Caco-2 (cell line): ENCODE measurements at regions not wholly inside any gene's neighbourhood (a gene's known extent, or its start where the extent isn't known, plus 50 kb on each side); places are given as distances from the start of the nearest gene placed in this dataset.

Source experiments
- BruUV-seq: library from RNA; stranded (reverse); fragments of 400-500 nt; replicated peaks from 2 replicates; lab custom pipeline; 2021; lab: Mats Ljungman, UMichigan
- CTCF ChIA-PET: fragments of 300-600 bp; sonication (Branson Sonifier 250); formaldehyde crosslinking; loops from one replicate; lab custom pipeline; 2022; ENCODE audit warnings: antibody characterized with exemption; lab: Charles Lee
- POLR2A ChIA-PET: fragments of 300-600 bp; sonication (Branson Sonifier 250); formaldehyde crosslinking; loops from one replicate; lab custom pipeline; 2022; ENCODE audit warnings: antibody characterized with exemption; lab: Charles Lee
- DNase-seq, 2 experiments: peaks; one replicate each; pipeline versions ENCODE4 v3.0.0 to v3.0.0-alpha.2; 2020 to 2022
- H3K27me3 ChIP-seq: replicated peaks from 2 replicates; pipeline ENCODE4 v1.6.0; 2011; ENCODE audit warnings: low read length; ENCODE audit not compliant: control insufficient read depth, insufficient read depth
- H3K36me3 ChIP-seq: 2 replicates; pipeline ENCODE4 v1.5.1; 2011; ENCODE audit warnings: low read length; ENCODE audit not compliant: control insufficient read depth, insufficient read depth
- H3K4me1 ChIP-seq: fragments of 250-450 bp; sonication (Bioruptor Pico); 2 replicates; pipeline ENCODE4 v1.5.1; 2020; ENCODE audit warnings: mild to moderate bottlenecking
- H3K4me3 ChIP-seq: 2 replicates; pipeline ENCODE4 v1.5.1; 2011; ENCODE audit warnings: low read depth, mild to moderate bottlenecking, control low read depth, low read length
- H3K9me3 ChIP-seq: fragments of 250-450 bp; sonication (Bioruptor Pico); 2 replicates; pipeline ENCODE4 v1.5.1; 2020; ENCODE audit warnings: mild to moderate bottlenecking, moderate library complexity
- H3K27ac Mint-ChIP-seq: one replicate; pipeline ENCODE4 v1.8.0; 2022; ENCODE audit warnings: mixed read lengths; ENCODE audit not compliant: unreplicated experiment
- H3K27me3 Mint-ChIP-seq: one replicate; pipeline ENCODE4 v1.8.0; 2022; ENCODE audit warnings: mixed read lengths; ENCODE audit not compliant: insufficient read depth, unreplicated experiment
- H3K36me3 Mint-ChIP-seq: one replicate; pipeline ENCODE4 v1.8.0; 2022; ENCODE audit warnings: mild to moderate bottlenecking, mixed read lengths; ENCODE audit not compliant: insufficient read depth, unreplicated experiment
- H3K4me1 Mint-ChIP-seq: one replicate; pipeline ENCODE4 v1.8.0; 2022; ENCODE audit warnings: low read depth, mixed read lengths; ENCODE audit not compliant: unreplicated experiment
- H3K4me3 Mint-ChIP-seq: one replicate; pipeline ENCODE4 v1.8.0; 2022; ENCODE audit warnings: mild to moderate bottlenecking, moderate library complexity, mixed read lengths; ENCODE audit not compliant: unreplicated experiment
- H3K9me3 Mint-ChIP-seq: one replicate; pipeline ENCODE4 v1.8.0; 2022; ENCODE audit warnings: mixed read lengths; ENCODE audit not compliant: unreplicated experiment
- CTCF ChIP-seq, 2 experiments: fragments of 200-600 bp in 1 of 2; IDR thresholded peaks; 1 replicate in 1 of 2; 2 replicates in 1 of 2; pipeline versions ENCODE4 v1.5.1 to v1.8.0; 2011 to 2022; ENCODE audit warnings: antibody characterized with exemption in 1 of 2, control low read depth in 1 of 2, inconsistent platforms in 1 of 2, low read depth in 1 of 2, low read length in 1 of 2, mild to moderate bottlenecking in 1 of 2, moderate library complexity in 1 of 2; ENCODE audit not compliant: insufficient read depth in 1 of 2, severe bottlenecking in 1 of 2, unreplicated experiment in 1 of 2
- intact Hi-C: fragments of 100-400 bp; cut with micrococcal nuclease; formaldehyde crosslinking; loops from one replicate; pipeline ENCODE4 v1.10.0; 2022; ENCODE audit not compliant: unreplicated experiment

- Histone ChIP-seq H3K36me3 (no peaks in the 10 kb centered on the region), H3K4me3 (no peak overlapping the region), H3K4me1 (peaks cover 2% of the 10 kb centered on the region; the same call in 1 of the 2 replicates), H3K27me3 (no peaks in the 10 kb centered on the region), H3K9me3 (no peaks in the 10 kb centered on the region)
- no peak for DNase-seq
- Mint-ChIP-seq H3K4me1 (no peaks in the 10 kb centered on the region), H3K27me3 (no peaks in the 10 kb centered on the region), H3K9me3 (no peaks in the 10 kb centered on the region), H3K36me3 (no peaks in the 10 kb centered on the region), H3K27ac (no peak overlapping the region), H3K4me3 (no peak overlapping the region)
- intact Hi-C loops, result no loop called here
- POLR2A ChIA-PET, result no interaction called here
- CTCF ChIA-PET, result no interaction called here
- no peak for TF ChIP-seq CTCF (IDR thresholded peaks at IDR 0.05; ENCODE audit: insufficient read depth in 1 of 2, low read depth in 1 of 2, low read length in 1 of 2, severe bottlenecking in 1 of 2, unreplicated experiment in 1 of 2)
- BruUV-seq, result no TSS peak
Measured at GRCh38 chr22:44650806-44651205, 51.2 kb upstream of the PRR5 start.

DNA sequence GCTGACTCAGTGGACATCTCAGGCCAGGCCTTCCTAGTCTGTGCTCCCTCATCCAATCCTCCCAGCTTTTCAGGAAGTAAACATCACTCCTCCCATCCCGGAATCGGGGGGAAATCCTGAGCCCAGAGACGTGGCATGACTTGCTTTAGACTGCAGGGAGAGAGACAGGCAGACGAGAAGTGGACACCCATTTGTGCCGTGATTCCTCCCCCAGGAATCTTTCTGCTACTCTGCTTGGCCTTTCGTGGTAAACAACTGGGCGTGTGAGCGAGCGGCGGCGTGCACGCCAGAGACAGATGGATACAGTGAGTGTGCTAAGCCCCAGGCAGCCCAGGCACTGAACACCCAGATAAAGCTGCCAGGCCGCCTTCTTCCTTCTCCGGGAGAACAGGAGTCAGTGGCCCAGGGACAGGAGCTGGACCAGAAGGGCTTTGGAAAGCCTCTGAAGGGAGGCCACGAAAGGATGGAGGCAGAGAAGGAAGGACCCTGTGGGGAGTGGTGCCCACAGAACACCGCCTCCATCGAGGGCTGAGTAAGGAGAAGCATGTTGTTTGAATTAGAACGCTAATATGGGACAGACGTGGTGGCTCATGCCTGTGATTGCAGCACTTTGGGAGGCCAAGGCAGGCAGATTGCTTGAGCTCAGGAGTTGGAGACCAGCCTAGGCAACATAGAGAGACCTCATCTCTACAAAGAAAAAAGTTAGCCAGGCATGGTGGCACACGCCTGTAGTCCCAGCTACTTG, 53.0 kb upstream of the PRR5 start:
- no peak overlapping the region for H3K4me3 ChIP-seq
- Mint-ChIP-seq H3K4me1 (peaks cover 13% of the 10 kb centered on the region), H3K27me3 (no peaks in the 10 kb centered on the region), H3K27ac (no peak overlapping the region), H3K4me3 (no peak overlapping the region), H3K36me3 (no peaks in the 10 kb centered on the region), H3K9me3 (no peaks in the 10 kb centered on the region)
- DNase-seq, result no peak
- H3K27me3 ChIP-seq, result no peaks in the 10 kb centered on the region
- ChIA-PET POLR2A (no interaction called here), CTCF (no interaction called here)
- peaks cover 8% of the 10 kb centered on the region; the same call in 1 of the 2 replicates for H3K4me1 ChIP-seq
- no peak for TF ChIP-seq CTCF (IDR thresholded peaks at IDR 0.05; ENCODE audit: insufficient read depth in 1 of 2, low read depth in 1 of 2, low read length in 1 of 2, severe bottlenecking in 1 of 2, unreplicated experiment in 1 of 2)
- H3K9me3 ChIP-seq, result no peaks in the 10 kb centered on the region
- no TSS peak for BruUV-seq
- no peaks in the 10 kb centered on the region for H3K36me3 ChIP-seq
- intact Hi-C loops, result no loop called here

DNA sequence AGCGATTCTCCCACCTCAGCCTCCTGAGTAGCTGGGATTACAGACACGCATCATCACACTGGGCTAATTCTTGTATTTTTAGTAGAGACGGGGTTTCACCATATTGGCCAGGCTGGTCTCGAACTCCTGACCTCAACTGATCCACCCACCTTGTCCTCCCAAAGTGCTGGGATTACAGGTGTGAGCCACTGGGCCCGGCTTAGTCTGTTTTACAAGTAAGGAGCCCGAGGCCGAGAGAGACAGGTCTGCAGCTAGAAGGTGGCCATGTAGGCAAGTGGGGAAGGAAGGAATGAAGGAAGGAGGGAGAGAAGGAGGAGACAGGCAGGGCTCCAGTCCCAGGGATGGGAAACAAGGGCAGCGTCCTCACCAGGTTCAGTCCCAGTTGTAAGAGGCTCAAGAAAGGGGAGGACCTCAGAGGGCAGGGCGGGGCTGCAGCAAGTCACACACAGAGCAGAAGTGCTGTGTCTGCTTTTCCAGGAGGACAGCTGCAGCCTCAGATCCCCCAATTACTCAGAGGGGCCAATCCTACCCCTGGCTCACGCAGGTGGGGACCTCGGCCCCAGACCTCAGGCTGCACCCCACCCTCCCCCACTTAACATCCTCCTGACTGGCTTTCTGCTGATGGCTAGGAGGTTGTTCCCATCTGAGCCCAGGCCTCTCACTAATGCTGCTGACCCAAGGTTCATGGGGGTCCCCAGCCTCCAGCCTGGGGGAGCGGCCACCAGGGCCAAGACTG, 53.8 kb upstream of the PRR5 start:
- Histone ChIP-seq H3K27me3 (no peaks in the 10 kb centered on the region), H3K9me3 (no peaks in the 10 kb centered on the region), H3K4me1 (peaks cover 8% of the 10 kb centered on the region; the same call in 1 of the 2 replicates), H3K4me3 (no peak overlapping the region), H3K36me3 (no peaks in the 10 kb centered on the region)
- no peaks in the 10 kb centered on the region for H3K9me3 Mint-ChIP-seq
- peaks cover 13% of the 10 kb centered on the region for H3K4me1 Mint-ChIP-seq
- H3K27me3 Mint-ChIP-seq, result no peaks in the 10 kb centered on the region
- POLR2A ChIA-PET, result no interaction called here
- CTCF ChIA-PET, result no interaction called here
- no peak for TF ChIP-seq CTCF (IDR thresholded peaks at IDR 0.05; ENCODE audit: insufficient read depth in 1 of 2, low read depth in 1 of 2, low read length in 1 of 2, severe bottlenecking in 1 of 2, unreplicated experiment in 1 of 2)
- DNase-seq, result no peak
- intact Hi-C loops, result no loop called here
- BruUV-seq, result no TSS peak
- no peak overlapping the region for H3K4me3 Mint-ChIP-seq
- no peak overlapping the region for H3K27ac Mint-ChIP-seq
- no peaks in the 10 kb centered on the region for H3K36me3 Mint-ChIP-seq
